ENCODE measurements at regions not wholly inside any gene's neighbourhood (a gene's known extent, or its start where the extent isn't known, plus 50 kb on each side); places are given as distances from the start of the nearest gene placed in this dataset.
A peak's percentile ranks its signal among the peaks of the same experiment; 100 is the strongest.
"Not testable (repeated sequence)": the region's sequence is repeated elsewhere in the genome, so short reads cannot be mapped to it uniquely, and the experiment has no call there.

DNA sequence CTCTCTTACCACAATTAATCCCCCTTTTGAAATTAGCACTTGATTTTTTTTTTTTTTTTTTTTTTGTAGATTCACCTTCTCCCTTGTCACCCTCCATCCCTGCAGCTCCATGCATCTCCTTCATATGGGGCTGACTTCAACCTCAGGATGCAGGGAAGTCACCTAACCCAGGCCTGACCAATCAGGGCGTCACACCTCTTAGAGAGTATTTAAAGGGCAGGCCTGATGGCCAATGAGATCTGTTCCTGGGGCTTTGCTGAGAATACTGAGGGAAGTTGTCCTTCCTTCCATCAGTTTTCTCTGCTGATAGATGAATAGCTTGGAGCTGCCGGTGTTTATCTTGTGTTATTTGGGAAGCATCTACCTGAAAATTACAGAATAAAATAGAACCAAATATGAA is 1104.7 kb upstream of the TMEM132C start:
- H3K4me3 Mint-ChIP-seq, result no peak overlapping the region
- no peak overlapping the region for H3K27ac Mint-ChIP-seq
- H3K4me1 Mint-ChIP-seq, result peaks cover 28% of the 10 kb centered on the region
- no peaks in the 10 kb centered on the region for H3K36me3 Mint-ChIP-seq
- H3K9me3 Mint-ChIP-seq, result no peaks in the 10 kb centered on the region
- DNase-seq (ENCODE audit: low spot score in 2 of 2), result peak in 1 of 2 donors; percentile 40
- ATAC-seq, result no peak

DNA sequence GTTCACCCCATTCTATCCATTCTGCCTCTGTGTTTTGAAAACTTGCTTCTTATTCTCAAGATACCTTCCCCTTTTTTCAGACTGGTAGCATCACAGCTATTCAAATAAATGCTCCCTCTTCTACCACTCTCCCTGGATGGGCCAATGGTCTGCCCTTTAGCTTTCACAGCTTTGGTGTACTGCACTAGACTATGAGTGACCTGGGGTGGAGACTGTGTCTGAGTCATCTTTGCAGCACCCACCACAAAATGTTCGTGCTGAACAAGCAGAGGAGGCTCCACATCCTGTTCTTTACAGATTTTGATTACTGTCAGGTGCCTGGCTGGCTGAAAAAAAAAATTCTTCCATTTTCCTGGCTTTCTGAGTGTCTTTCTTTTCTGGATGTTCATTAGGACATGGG is 1104.1 kb upstream of the TMEM132C start:
- H3K4me3 Mint-ChIP-seq, result peak overlapping the region; percentile 30
- H3K4me1 Mint-ChIP-seq, result peaks cover 28% of the 10 kb centered on the region
- H3K27ac Mint-ChIP-seq, result peak overlapping the region; percentile 77
- no peaks in the 10 kb centered on the region for H3K9me3 Mint-ChIP-seq
- no peaks in the 10 kb centered on the region for H3K36me3 Mint-ChIP-seq
- DNase-seq (ENCODE audit: low spot score in 2 of 2), result peak; percentile 20 to 65
- peak; percentile 95 for ATAC-seq

DNA sequence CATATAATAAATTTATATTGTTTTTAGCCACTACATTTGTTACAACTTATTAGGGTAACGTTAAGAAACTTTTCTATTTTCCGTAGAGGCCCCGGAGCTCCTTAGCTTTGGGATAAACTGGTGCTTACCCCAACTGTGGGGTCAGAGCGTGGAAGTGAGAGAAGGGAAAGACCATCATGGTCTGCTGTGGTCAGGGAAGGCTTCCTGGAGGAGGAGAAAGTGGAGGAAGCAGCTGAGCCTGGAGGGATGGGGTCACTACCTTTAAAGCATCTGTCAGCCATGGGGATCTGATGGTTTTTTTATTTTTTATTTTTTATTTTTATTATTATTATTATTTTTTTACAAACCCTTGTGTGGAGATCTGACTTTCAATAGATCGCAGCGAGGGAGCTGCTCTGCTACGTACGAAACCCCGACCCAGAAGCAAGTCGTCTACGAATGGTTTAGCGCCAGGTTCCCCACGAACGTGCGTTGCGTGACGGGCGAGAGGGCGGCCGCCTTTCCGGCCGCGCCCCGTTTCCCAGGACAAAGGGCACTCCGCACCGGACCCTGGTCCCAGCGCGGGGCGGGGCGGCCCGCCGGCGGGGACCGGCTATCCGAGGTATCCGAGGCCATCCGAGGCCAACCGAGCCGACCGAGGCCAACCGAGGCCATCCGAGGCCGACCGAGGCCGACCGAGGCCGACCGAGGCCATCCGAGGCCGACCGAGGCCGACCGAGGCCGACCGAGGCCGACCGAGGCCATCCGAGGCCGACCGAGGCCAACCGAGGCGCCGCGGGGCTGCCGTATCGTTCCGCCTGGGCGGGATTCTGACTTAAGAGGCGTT is 1101.2 kb upstream of the TMEM132C start:
- Mint-ChIP-seq H3K9me3 (no peaks in the 10 kb centered on the region), H3K36me3 (no peaks in the 10 kb centered on the region), H3K27ac (peak overlapping the region; percentile 92), H3K4me1 (peaks cover 28% of the 10 kb centered on the region), H3K4me3 (peak overlapping the region; percentile 69)
- peak; percentile 87 to 88 for DNase-seq (ENCODE audit: low spot score in 2 of 2)
- peak; percentile 82 for ATAC-seq

DNA sequence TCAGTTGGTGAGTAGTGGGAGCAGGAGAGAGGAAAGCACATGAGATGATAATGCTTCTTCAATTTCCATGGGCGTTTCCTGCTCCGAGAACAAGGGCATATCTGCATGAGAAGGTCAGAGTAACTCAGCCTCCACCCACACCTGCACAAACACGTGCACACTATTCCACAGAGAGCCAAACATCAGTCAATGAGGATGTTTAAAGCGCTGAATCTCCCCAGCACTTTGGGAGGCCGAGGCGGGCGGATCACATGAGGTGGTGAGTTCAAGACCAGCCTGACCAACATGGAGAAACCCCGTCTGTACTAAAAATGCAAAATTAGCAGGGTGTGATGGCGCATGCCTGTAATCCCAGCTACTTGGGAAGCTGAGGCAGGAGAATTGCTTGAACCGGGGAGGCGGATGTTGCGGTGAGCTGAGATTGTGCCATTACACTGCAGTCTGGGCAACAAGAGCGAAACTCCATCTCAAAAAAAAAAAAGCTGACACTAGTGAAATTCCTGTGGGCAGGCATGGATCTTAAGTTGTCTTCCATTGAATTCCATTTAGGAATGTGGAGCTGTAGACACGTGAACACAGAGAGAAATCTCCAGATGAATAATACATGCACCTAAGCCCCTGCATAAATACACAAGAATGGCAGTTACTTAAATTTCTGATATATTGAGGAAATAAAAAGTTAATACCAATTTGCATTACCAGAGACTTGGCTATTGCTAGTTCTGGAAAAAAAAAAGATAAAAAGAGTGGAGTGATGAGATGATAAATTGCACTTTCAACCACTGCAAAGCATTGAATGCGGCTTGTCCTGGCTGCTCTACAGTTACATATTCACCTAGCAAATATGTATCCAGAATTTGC is 1097.4 kb upstream of the TMEM132C start:
- Mint-ChIP-seq H3K36me3 (no peaks in the 10 kb centered on the region), H3K9me3 (no peaks in the 10 kb centered on the region), H3K4me1 (peaks cover 6% of the 10 kb centered on the region), H3K4me3 (no peak overlapping the region), H3K27ac (no peak overlapping the region)
- ATAC-seq (no peak), DNase-seq (ENCODE audit: low spot score in 2 of 2) (no peak)

DNA sequence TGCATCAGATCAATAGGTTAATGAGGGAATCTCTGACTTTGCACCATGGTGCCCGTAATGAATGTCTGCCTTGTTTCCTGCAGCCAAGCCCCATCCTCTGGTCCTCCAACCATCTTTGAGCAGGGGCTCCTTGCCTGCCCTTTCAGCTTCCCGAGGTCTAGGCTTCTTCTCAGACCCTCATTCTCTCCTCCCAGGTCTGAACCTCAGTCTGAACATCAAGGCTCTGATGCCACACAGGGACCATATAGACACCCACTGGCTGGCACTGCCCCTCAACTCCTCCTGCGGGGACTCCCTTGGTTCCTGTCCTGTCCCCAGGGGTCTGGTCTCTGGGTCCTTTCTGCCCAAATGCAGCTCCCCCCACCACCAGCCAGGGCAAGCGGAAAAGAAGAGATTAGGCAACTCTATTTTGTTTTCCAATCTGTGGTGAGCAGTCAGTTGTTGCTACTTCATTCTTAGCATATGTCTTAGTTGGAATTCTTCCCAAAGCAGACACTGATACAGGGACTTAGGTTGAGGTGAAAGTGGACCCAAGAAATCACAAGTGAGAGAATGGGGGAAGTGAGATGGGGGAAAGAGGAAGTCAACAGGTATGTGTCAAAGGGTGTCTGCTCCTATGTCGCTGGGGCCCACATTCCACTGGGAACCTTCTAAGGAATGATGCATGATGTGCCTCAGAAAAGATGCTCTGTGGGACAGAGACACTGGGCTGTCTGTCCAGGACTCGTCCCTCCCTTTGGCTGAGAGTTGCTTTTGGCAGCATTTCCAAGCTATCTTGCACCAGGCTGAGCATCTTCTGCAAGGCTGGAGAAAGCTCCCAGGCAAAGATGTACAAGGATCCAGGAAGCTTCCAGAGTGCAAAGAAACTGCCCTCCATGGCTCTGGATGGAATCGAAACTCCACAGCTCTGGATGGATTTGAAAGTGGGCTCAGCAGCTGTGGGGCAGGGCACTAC is 1096.5 kb upstream of the TMEM132C start:
- ATAC-seq (no peak), DNase-seq (ENCODE audit: low spot score in 2 of 2) (peak in 1 of 2 donors; percentile 25)
- no peaks in the 10 kb centered on the region for H3K9me3 Mint-ChIP-seq
- no peak overlapping the region for H3K4me3 Mint-ChIP-seq
- H3K27ac Mint-ChIP-seq, result no peak overlapping the region
- H3K36me3 Mint-ChIP-seq, result no peaks in the 10 kb centered on the region
- H3K4me1 Mint-ChIP-seq, result peaks cover 3% of the 10 kb centered on the region

DNA sequence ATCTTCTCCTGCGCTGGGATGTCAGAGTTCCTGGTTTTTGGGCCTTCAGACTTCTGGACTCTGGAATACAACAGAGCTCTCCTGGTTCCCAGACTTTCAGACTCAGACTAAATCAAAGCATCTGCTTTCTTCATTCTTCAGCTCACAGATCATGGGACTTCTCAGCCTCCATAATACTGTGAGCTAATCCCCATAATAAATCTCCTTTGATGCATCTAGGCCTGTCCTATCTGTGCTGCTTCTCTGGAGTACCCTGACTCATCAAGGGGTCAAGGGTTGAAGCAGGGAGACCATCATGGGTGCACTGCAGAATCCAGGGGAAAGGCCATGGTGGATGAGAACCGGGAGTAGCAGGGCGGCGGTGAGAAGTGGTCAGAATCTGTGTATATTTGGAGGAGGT is 1094.1 kb upstream of the TMEM132C start:
- H3K4me3 Mint-ChIP-seq, result no peak overlapping the region
- H3K4me1 Mint-ChIP-seq, result no peaks in the 10 kb centered on the region
- no peak overlapping the region for H3K27ac Mint-ChIP-seq
- ATAC-seq (no peak), DNase-seq (ENCODE audit: low spot score in 2 of 2) (no peak)
- no peaks in the 10 kb centered on the region for H3K36me3 Mint-ChIP-seq
- peaks cover 9% of the 10 kb centered on the region for H3K9me3 Mint-ChIP-seq

DNA sequence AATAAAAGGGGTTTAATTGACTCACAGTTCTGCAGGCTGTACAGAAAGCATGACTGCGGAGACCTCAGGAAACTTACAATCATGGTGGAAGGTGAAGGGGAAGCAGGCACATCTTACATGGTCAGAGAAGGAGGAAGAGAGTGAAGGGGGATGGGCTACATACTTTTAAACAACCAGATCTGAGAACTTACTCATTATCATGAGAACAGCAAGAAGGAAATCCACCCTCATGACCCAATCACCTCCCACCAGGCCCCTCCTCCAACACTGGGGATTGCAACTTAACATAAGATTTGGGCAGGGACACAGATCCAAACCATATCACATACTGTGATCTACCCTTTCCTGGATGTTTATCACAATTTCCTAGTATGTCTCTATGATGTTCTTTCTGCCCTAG is 1093.0 kb upstream of the TMEM132C start:
- not testable (repeated sequence) for H3K9me3 Mint-ChIP-seq; H3K4me3 Mint-ChIP-seq; H3K36me3 Mint-ChIP-seq; DNase-seq (ENCODE audit: low spot score in 2 of 2); H3K4me1 Mint-ChIP-seq; H3K27ac Mint-ChIP-seq; ATAC-seq

DNA sequence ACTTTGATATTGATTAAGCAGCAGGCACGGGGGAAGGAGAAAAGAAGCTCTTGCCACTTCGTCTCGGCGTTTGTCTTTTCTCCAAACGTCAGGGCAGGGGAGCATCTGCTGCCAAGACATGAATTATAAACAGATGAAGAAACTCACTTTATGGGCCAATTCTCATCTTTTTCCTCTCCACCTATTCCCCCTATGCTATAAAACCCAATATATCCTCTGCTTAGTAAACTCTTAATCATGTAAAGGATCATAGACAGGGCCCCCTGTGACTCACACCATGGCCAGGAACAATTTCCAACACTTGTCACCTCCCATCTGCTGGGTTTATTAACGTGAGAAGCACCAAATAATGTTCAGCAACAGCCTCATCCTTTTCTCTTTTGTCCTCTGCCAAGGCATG is 1092.1 kb upstream of the TMEM132C start:
- H3K27ac Mint-ChIP-seq, result no peak overlapping the region
- no peaks in the 10 kb centered on the region for H3K4me1 Mint-ChIP-seq
- H3K36me3 Mint-ChIP-seq, result no peaks in the 10 kb centered on the region
- DNase-seq (ENCODE audit: low spot score in 2 of 2), result no peak
- peaks cover 9% of the 10 kb centered on the region for H3K9me3 Mint-ChIP-seq
- ATAC-seq, result no peak
- H3K4me3 Mint-ChIP-seq, result no peak overlapping the region

DNA sequence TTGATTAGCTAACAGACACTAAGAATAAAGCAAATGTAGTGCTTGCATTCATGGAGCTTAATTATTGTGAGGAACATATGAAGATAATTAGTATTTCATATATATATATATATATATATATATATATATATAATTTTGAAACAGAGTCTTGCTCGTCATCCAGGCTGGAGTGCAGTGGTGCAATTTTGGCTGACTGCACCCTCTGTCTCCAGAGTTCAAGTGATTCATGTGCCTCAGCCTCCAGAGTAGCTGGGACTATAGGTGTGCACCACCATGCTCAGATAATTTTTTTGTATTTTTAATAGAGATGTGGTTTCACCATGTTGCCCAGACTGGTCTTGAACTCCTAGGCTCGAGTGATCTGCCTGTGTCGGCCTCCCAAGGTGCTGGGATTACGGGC is 1091.6 kb upstream of the TMEM132C start:
- no peak for DNase-seq (ENCODE audit: low spot score in 2 of 2)
- Mint-ChIP-seq H3K36me3 (no peaks in the 10 kb centered on the region), H3K4me3 (no peak overlapping the region), H3K27ac (no peak overlapping the region), H3K9me3 (peaks cover 9% of the 10 kb centered on the region), H3K4me1 (no peaks in the 10 kb centered on the region)
- ATAC-seq, result no peak

DNA sequence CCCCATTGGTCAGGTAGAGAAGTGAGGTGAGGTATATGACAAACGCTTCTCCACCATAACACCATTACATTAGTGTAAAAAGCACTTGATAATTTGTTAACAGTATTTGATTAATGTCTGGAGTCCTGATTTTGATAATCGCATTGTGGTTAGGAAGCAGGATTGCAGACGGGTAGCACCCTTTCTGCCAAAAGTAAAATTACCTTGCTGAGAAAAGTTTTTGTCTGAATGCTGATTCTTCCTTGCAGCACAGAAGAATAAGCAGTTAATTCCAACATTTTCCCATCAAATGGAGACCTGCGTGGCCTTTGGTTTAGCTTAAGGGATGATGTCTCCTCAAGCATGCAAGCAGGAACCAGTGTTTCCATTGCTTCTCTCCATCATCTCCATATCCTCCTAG is 1090.2 kb upstream of the TMEM132C start:
- no peak for ATAC-seq
- peaks cover 9% of the 10 kb centered on the region for H3K9me3 Mint-ChIP-seq
- H3K4me3 Mint-ChIP-seq, result no peak overlapping the region

DNA sequence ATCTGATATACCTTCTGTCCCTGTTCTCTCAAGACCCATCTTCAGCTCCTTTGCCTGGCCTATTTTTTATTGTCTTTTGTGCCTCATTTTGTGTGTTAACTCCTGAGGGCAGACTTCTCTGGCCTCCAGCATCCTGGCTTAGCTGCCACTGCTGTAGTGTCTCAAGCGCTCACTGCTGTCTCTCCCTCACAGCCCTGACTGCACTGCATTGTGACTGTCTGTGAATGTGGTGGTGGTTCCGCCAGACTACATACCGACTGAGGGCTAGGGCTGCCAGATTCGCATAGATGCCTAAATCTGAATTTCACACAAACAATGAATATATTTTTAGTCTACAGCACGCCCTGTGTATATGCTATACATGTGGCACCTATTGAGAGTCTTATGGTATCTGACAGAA is 1088.9 kb upstream of the TMEM132C start:
- H3K4me1 Mint-ChIP-seq, result no peaks in the 10 kb centered on the region
- no peaks in the 10 kb centered on the region for H3K36me3 Mint-ChIP-seq
- no peak overlapping the region for H3K27ac Mint-ChIP-seq
- H3K4me3 Mint-ChIP-seq, result no peak overlapping the region
- ATAC-seq (no peak), DNase-seq (ENCODE audit: low spot score in 2 of 2) (no peak)
- H3K9me3 Mint-ChIP-seq, result peaks cover 9% of the 10 kb centered on the region

More for the DNA sequence above, 1090.2 kb upstream of the TMEM132C start:
- Mint-ChIP-seq H3K27ac (no peak overlapping the region), H3K36me3 (no peaks in the 10 kb centered on the region), H3K4me1 (no peaks in the 10 kb centered on the region)
- peak in 1 of 2 donors; percentile 17 for DNase-seq (ENCODE audit: low spot score in 2 of 2)

DNA sequence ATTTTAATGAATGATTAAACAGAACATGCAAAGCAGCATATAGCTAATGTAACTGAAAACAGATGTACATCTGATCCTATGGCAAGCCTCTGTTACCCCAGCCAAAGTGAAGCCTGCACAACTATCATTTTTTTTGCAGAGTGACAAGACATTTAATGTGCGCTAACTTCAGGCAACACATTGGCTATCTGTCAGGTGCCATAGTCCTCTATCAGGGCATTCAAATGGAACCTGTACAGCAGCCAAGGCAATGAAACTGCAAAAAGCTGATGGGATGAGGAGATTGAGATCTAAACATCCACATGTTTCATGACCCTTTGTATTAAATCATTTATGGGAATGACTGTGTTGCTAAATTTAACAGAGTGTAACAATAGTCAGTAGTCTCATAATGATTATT is 1088.5 kb upstream of the TMEM132C start:
- no peak overlapping the region for H3K27ac Mint-ChIP-seq
- H3K4me3 Mint-ChIP-seq, result no peak overlapping the region
- no peaks in the 10 kb centered on the region for H3K36me3 Mint-ChIP-seq

DNA sequence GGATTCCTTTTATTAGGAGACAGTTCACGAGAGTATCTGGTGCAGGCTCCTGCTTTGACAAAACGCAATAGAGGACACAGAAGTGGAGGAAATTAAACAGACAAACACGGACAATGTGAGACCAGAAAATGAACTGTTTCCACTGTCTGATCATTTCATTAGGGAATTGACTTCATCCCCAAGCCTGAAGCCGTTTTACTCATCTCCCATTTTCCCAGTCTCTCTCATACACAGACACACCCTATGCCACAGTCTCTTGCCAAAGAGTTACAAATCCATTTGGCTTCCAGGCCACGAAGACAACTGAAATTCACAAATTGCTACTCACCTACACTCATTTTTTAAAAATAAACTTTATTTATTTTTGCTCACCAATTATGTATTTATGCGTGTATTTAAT is 1087.8 kb upstream of the TMEM132C start:
- Mint-ChIP-seq H3K4me1 (no peaks in the 10 kb centered on the region), H3K27ac (no peak overlapping the region), H3K4me3 (no peak overlapping the region), H3K9me3 (peaks cover 9% of the 10 kb centered on the region), H3K36me3 (no peaks in the 10 kb centered on the region)
- no peak for ATAC-seq
- no peak for DNase-seq (ENCODE audit: low spot score in 2 of 2)

More for the DNA sequence above, 1088.5 kb upstream of the TMEM132C start:
- DNase-seq (ENCODE audit: low spot score in 2 of 2) (no peak), ATAC-seq (no peak)
- Mint-ChIP-seq H3K9me3 (peaks cover 9% of the 10 kb centered on the region), H3K4me1 (no peaks in the 10 kb centered on the region)

DNA sequence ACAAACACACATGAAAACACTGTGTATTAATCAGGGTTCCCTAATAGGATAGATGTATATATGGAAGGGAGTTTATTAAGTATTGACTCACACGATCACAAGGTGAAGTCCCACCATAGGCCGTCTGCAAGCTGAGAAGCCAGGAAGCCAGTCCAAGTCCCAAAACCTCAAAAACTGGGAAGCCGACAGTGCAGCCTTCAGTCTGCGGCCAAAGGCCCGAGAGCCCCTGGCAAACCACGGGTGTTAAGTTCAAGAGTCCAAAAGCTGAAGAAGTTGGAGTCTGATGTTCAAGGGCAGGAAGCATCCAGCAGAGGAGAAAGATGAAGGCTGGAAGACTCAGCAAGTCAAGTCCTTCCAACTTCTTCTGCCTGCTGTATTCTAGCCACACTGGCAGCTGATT is 1085.0 kb upstream of the TMEM132C start:
- DNase-seq (ENCODE audit: low spot score in 2 of 2) (no peak), ATAC-seq (no peak)
- H3K36me3 Mint-ChIP-seq, result no peaks in the 10 kb centered on the region
- H3K4me1 Mint-ChIP-seq, result no peaks in the 10 kb centered on the region
- no peak overlapping the region for H3K4me3 Mint-ChIP-seq
- H3K27ac Mint-ChIP-seq, result no peak overlapping the region
- peaks cover 8% of the 10 kb centered on the region for H3K9me3 Mint-ChIP-seq

DNA sequence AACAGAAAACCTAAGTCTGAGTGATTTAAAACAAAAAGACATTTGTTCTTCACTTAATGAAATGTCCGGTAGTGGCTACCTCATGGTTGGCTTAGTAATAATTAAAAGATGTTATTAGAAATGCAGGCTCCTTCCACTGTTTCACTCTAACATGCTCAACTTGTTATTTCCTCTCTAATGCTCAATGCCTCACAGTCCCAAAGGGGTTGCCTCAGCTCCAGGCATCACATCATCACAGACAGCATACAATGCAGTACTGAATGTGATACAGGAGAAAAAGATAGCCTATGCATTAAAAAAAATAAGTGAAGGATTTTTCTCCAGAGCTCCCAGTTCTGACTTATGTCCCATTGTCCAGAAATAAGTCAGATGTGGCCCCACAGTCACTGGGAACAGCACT is 1077.0 kb upstream of the TMEM132C start:
- Mint-ChIP-seq H3K4me1 (no peaks in the 10 kb centered on the region), H3K36me3 (no peaks in the 10 kb centered on the region), H3K9me3 (no peaks in the 10 kb centered on the region), H3K4me3 (no peak overlapping the region), H3K27ac (no peak overlapping the region)
- ATAC-seq, result no peak
- DNase-seq (ENCODE audit: low spot score in 2 of 2), result no peak

Measured in stimulated activated effector memory CD8-positive, alpha-beta T cell treated with anti-CD3 and anti-CD28 coated beads, Interleukin-12 subunit alpha, Interleukin-12 subunit beta, amount 100 ng/mL, for 72 hours (primary cell).